NCI-H526 (cell line): ENCODE measurements at regions not wholly inside any gene's neighbourhood (a gene's known extent, or its start where the extent isn't known, plus 50 kb on each side); places are given as distances from the start of the nearest gene placed in this dataset.
A peak's percentile ranks its signal among the peaks of the same experiment; 100 is the strongest.

Source experiments
- DNase-seq, 2 experiments: peaks; one replicate each; lab custom pipeline; 2025; lab: John Stamatoyannopoulos, UW

DNA sequence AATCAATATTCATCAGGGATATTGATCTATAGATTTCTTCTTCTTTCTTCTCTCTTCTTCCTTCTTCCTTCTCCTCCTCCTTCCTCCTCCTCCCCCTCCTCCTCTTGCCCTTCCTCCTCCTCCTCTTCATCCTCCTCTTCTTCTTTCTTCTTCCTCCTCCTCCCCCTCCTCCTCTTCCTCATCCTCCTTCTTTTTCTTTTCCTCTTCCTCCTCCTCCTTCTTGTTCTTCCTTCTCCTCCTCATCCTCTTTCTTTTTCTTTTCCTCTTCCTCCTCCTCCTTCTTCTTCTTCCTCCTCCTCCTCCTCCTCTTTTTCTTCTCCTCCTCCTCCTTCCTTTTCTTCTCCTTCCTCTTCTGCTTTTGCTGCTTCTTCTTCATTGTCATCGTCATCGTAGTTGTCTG lies 52.4 kb upstream of the SERINC1 start:
- DNase-seq: no peak

DNA sequence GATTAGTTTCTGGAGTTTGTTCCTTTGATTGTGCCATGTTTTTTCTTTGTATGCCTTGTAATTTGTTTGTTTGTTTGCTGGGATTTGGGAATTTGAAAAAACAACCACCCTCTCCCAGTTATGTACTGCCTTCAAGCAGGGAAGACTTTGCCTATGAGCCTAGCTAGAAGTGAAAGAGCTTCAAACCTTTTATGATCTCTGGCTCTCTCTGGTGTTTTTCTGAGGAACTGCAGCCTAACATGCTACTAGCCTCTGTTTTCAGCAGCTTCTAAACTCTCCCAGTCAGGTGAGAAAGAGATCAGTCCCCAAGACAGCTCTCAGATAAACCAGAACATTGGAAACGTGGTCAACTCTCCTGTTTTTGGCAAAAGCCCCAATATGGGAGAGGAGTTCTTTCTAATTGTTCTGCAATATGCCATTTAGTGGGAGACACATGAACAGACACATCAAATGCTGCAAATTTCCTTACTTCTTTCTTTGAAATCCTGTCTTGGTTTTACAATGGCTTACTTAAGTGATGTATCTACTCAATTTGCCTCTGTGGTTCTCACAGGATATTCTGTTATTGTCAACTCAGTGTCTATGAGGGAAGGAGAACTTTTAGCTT lies 58.9 kb upstream of the SERINC1 start:
- peak; percentile 36 to 84 for DNase-seq

- no peak for DNase-seq
Measured at GRCh38 chr6:122548281-122548680, 61.9 kb upstream of the PKIB start.

DNA sequence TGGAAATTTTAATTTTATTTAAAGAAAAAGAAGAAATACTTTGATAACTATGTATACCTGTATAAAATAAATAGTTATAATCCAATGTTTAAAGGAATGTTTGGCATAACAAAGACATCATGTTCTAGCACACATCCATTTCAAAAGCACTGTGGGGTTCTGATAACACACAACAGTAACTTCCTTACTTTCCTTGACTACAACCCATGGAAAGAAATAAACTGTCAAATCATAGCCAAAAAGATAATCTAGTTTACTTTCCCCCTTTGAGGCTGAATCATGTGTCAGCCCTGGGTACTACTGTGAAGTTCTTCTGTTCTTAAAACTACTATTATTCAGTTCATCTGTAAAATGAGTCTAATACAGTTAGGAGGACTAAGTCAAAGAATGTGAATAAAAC lies 61.4 kb upstream of the PKIB start:
- no peak for DNase-seq

DNA sequence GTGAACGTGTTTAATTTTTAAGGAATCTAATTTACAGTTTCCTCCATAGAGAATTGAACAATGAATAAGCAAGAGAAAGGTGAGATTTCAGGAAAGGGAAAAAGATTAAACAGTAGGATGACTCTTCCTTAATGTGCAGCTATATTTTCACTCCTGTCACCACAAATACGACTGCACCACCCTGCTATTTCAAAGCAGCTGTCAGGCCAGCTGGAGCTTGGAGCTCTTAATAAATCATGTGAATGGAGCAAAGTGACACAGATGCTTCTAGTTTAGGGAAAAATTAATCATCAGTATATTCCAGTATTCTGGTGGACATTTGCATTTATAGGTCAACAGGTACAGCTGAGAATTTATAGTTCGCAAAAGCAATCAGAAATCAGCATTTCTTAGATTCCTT lies 56.5 kb upstream of the PKIB start:
- DNase-seq: no peak

DNA sequence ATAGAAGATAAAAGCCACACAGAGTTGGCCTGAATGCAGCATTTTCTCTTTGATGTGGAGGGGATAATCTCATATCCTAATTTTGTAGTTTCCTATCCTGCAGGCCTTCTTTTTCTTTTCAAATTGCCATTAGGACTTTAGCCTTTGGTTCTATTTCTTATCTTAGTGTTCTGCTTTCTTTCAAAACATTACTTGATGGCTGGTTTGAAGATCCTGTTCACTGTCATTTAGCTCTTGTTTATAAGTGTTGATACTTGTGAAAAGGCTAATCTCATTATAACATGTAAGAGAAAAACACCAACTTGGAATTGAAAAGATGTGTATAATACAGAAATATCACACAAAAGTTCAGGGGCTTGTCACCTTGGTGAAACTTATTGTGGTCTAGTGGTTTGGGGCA lies 54.6 kb upstream of the PKIB start:
- no peak for DNase-seq

DNA sequence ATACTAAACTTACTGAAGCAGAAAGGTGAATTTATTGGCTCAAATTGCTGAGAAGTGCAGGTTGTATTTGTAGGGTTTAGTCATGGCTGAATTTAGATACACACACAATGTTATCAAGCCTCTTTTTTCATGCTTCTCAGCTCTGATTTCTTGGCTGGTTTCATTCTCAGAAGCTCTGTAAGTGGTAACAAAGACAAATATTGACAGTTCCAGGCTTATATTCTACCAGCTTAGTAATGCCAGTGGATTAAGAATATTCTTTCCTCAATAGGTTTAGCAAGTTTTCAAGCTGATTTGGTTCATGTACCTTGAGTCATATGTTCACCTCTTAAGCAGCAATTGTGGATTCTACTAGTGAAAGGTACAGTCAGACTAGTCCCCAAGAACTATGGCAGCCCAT lies 52.1 kb upstream of the PKIB start:
- no peak for DNase-seq
